ENCODE measurements at regions not wholly inside any gene's neighbourhood (a gene's known extent, or its start where the extent isn't known, plus 50 kb on each side); places are given as distances from the start of the nearest gene placed in this dataset.

DNA sequence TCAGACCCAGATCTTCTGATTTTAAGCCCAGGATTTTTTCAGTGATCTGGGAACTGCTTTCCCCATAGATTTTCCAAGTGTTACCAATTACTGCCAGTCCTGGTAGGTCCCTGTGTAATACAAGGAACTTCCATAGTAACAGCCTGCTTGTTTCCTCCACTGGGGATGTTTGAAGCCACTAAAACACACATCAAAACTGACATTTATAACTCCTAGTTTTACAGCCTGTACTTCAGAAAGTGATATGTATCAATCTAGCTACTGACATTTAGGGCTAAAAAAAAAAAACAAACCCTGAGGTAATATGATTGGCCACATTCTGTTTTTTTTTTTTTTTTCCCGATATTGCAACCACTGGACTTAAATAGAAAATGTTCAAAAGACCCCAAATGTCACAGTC lies 166.9 kb upstream of the SP4 start:
- Histone ChIP-seq H3K27ac (no peak overlapping the region), H3K27me3 (peaks cover 0 to under 1% of the 10 kb centered on the region in 2 donors), H3K4me1 (no peaks in the 10 kb centered on the region), H3K9me3 (no peaks in the 10 kb centered on the region), H3K4me3 (no peak overlapping the region), H3K36me3 (replicated peaks in 1 of 2; ENCODE audit: insufficient read depth in 1 of 2, low read depth in 2 of 2) (no peaks in the 10 kb centered on the region)
- whole genome bisulfite sequencing, 2 donors: 24 to 42% methylated on average over 1 of the region's 1 CpG
- DNase-seq: no peak
- intact Hi-C loops (cut with DNase I): loop anchor here (10.0 kb wide), 1 partner anchor 244 kb away; no protein-coding TSS in a partner anchor
- ATAC-seq: no peak
- TF ChIP-seq, protein P1, sequence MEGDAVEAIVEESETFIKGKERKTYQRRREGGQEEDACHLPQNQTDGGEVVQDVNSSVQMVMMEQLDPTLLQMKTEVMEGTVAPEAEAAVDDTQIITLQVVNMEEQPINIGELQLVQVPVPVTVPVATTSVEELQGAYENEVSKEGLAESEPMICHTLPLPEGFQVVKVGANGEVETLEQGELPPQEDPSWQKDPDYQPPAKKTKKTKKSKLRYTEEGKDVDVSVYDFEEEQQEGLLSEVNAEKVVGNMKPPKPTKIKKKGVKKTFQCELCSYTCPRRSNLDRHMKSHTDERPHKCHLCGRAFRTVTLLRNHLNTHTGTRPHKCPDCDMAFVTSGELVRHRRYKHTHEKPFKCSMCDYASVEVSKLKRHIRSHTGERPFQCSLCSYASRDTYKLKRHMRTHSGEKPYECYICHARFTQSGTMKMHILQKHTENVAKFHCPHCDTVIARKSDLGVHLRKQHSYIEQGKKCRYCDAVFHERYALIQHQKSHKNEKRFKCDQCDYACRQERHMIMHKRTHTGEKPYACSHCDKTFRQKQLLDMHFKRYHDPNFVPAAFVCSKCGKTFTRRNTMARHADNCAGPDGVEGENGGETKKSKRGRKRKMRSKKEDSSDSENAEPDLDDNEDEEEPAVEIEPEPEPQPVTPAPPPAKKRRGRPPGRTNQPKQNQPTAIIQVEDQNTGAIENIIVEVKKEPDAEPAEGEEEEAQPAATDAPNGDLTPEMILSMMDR (IDR thresholded peaks at IDR 0.05): no peak
- TF ChIP-seq POLR2A (IDR thresholded peaks at IDR 0.05): no peak

DNA sequence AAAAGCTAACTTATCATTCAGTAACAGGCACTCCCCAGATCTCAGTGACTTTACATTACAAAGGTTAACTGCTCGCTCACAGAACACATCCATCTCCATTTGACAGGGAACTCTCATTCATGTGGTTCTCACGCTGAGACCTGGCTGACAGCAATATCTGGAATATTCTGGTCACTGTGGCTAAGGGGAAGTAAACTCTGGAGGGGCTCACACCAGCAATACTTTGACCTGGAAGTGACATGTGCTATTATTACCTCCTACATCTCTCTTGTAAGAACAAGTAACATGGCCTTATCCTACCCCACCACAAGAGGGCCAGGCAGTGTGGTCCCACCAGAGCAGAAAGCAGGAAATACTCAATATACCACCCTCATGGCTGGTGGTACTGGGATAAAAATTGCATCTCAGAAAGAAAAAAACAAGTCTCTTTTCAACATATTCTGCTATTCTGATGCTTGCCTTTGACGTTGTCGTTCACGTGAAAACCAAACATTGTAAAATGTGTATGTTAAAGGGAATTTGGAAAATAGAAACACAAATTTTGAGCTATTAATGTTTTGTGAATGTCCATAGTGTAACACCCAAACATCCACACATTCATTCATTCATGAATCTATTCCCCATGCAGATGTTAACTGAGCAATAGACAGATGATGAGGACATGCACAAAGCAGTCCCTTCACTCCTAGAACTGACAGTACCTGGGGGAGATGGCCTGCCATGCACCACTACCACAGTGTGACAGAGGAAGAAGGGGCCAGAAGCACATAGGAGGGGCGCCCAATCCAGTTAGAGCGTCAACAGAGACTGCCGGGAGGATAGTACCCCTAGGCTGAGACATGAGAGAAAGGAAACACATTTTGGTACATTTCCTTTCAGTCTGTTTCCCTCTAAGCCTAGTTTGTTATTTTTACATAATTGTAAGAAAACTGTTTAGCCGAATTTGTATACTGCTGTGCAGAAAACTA lies 166.0 kb upstream of the SP4 start:
- intact Hi-C loops (cut with DNase I): loop anchor here (10.0 kb wide), 1 partner anchor 243 kb away; no protein-coding TSS in a partner anchor
- peak; percentile 16 to 46 (median 29) for DNase-seq
- 25 to 34% methylated on average over 9 of the region's 9 CpGs for WGBS, 2 donors
- no peak for ATAC-seq
- H3K27me3 ChIP-seq: no peaks in the 10 kb centered on the region
- H3K4me3 ChIP-seq: no peak overlapping the region
- no peaks in the 10 kb centered on the region for H3K4me1 ChIP-seq
- H3K36me3 ChIP-seq (replicated peaks in 1 of 2; ENCODE audit: insufficient read depth in 1 of 2, low read depth in 2 of 2): no peaks in the 10 kb centered on the region
- TF ChIP-seq POLR2A (IDR thresholded peaks at IDR 0.05): no peak
- TF ChIP-seq, protein P1 (IDR thresholded peaks at IDR 0.05): peak in 6 of 7 experiments; percentile 24 to 46 (median 38)
- no peak overlapping the region for H3K27ac ChIP-seq
- H3K9me3 ChIP-seq: no peaks in the 10 kb centered on the region

DNA sequence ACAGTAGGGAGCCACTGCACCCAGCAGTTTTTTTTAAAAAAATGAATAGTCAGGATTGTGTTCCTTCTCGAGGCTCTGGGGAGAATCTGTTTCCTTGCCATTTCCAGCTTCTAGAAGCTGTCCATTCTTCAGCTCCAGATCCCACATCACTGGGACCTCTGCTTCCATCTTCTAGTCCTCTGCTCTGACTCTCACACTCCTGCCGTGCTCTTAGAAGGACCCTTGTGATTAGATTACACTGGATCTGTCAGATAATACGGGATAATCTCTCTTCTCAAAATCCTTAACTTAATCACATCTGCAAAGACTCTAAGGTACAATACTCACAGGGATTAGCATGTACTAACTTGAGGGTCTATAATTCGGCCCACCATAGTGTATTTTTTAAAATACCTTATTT lies 158.9 kb upstream of the SP4 start:
- TF ChIP-seq, protein P1 (IDR thresholded peaks at IDR 0.05): no peak
- TF ChIP-seq POLR2A (IDR thresholded peaks at IDR 0.05): no peak
- intact Hi-C loops (cut with DNase I): loop anchor here (10.0 kb wide), 1 partner anchor 236 kb away; no protein-coding TSS in a partner anchor
- no peaks in the 10 kb centered on the region for H3K4me1 ChIP-seq
- H3K4me3 ChIP-seq: no peak overlapping the region
- DNase-seq (no peak), ATAC-seq (no peak)
- WGBS, 2 donors: 50 to 56% methylated on average over 4 of the region's 4 CpGs
- H3K27me3 ChIP-seq: no peaks in the 10 kb centered on the region
- H3K9me3 ChIP-seq: no peaks in the 10 kb centered on the region
- H3K36me3 ChIP-seq (replicated peaks in 1 of 2; ENCODE audit: insufficient read depth in 1 of 2, low read depth in 2 of 2): no peaks in the 10 kb centered on the region
- no peak overlapping the region for H3K27ac ChIP-seq

DNA sequence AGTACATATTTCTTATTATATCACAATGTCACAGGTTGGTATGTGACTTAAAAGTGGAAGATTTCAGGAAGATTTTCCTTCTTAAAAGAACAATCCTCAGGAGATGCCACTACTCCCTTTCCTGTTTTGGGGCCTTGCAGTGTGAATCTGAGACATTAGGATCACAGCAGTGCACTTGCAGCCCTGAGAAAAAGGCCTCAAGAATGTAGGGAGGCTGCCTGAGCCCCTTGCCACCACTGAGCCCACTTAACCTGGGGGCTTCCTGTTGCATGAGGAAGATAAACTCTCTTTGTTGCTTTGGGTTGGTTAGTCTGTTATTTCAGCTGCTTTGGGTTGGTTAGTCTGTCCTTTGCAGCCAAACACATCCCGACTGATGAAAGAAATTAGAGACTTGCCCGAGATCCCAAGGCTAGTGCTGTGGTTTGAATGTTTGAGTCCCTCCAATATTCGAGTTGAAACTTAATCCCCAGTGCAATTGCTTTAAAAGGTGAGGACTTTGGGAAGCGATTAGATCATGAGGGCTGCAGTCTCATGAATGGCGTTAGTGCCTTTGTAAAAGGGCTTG lies 151.3 kb upstream of the SP4 start:
- no peaks in the 10 kb centered on the region for H3K36me3 ChIP-seq (replicated peaks in 1 of 2; ENCODE audit: insufficient read depth in 1 of 2, low read depth in 2 of 2)
- 56% methylated on average over 5 of the region's 5 CpGs for WGBS, 2 donors
- H3K9me3 ChIP-seq: no peaks in the 10 kb centered on the region
- H3K27me3 ChIP-seq: no peaks in the 10 kb centered on the region
- intact Hi-C loops (cut with DNase I): no loop called here
- DNase-seq (no peak), ATAC-seq (no peak)
- TF ChIP-seq, protein P1 (IDR thresholded peaks at IDR 0.05): no peak
- TF ChIP-seq POLR2A (IDR thresholded peaks at IDR 0.05): no peak
- H3K4me1 ChIP-seq: no peaks in the 10 kb centered on the region
- no peak overlapping the region for H3K4me3 ChIP-seq
- H3K27ac ChIP-seq: no peak overlapping the region
